PC-9 (cell line): ENCODE measurements at regions not wholly inside any gene's neighbourhood (a gene's known extent, or its start where the extent isn't known, plus 50 kb on each side); places are given as distances from the start of the nearest gene placed in this dataset.

ENCODE experiments used
- BruUV-seq: library from RNA; stranded (reverse); fragments of 400-500 nt; replicated peaks from 2 replicates; lab custom pipeline; 2021; lab: Mats Ljungman, UMichigan
- CTCF ChIA-PET: fragments of 300-600 bp; sonication (Branson Sonifier 250); formaldehyde crosslinking; loops from one replicate; lab custom pipeline; 2022; ENCODE audit warnings: antibody characterized with exemption; lab: Charles Lee
- POLR2A ChIA-PET: fragments of 300-600 bp; sonication (Branson Sonifier 250); formaldehyde crosslinking; loops from one replicate; lab custom pipeline; 2022; ENCODE audit warnings: antibody characterized with exemption; ENCODE audit not compliant: unreplicated experiment; lab: Charles Lee
- DNase-seq, 2 experiments: peaks; one replicate each; pipeline versions ENCODE4 v3.0.0 to v3.0.0-alpha.2; 2015 to 2022; ENCODE audit warnings: mixed read lengths in 1 of 2
- H2AFZ ChIP-seq: fragments of 200-600 bp; sonication (generic); 2 replicates; pipeline ENCODE4 v1.8.1; 2017; ENCODE audit warnings: antibody characterized with exemption
- H3F3A ChIP-seq: fragments of 200-600 bp; sonication (generic); 2 replicates; pipeline ENCODE4 v1.8.1; 2017; ENCODE audit warnings: antibody characterized with exemption, mild to moderate bottlenecking, low read depth; ENCODE audit not compliant: insufficient read depth
- H3K27ac ChIP-seq: fragments of 200-600 bp; sonication (generic); 2 replicates; pipeline ENCODE4 v1.6.1; 2016; ENCODE audit warnings: mixed run types
- H3K27me3 ChIP-seq: fragments of 200-600 bp; sonication (generic); 2 replicates; pipeline ENCODE4 v1.6.1; 2016; ENCODE audit warnings: low read depth, mixed run types; ENCODE audit not compliant: insufficient read depth
- H3K36me3 ChIP-seq: fragments of 200-600 bp; sonication (generic); 2 replicates; pipeline ENCODE4 v1.6.1; 2016; ENCODE audit warnings: low read depth, mixed run types
- H3K4me1 ChIP-seq: fragments of 200-600 bp; sonication (generic); replicated peaks from 2 replicates; pipeline ENCODE4 v1.6.1; 2016; ENCODE audit warnings: mixed run types; ENCODE audit not compliant: insufficient read depth
- H3K4me2 ChIP-seq: fragments of 200-600 bp; sonication (generic); 2 replicates; pipeline ENCODE4 v1.6.1; 2017; ENCODE audit warnings: mixed run types
- H3K4me3 ChIP-seq: fragments of 200-600 bp; sonication (generic); 2 replicates; pipeline ENCODE4 v1.6.1; 2016; ENCODE audit warnings: mixed run types
- H3K79me2 ChIP-seq: fragments of 200-600 bp; sonication (generic); 2 replicates; pipeline ENCODE4 v1.6.1; 2017; ENCODE audit warnings: low read depth, mixed run types
- H3K9me2 ChIP-seq: fragments of 200-600 bp; sonication (generic); 2 replicates; pipeline ENCODE4 v1.8.1; 2017; ENCODE audit warnings: mild to moderate bottlenecking; ENCODE audit not compliant: insufficient read depth
- H3K9me3 ChIP-seq: fragments of 200-600 bp; sonication (generic); 2 replicates; pipeline ENCODE4 v1.8.1; 2016; ENCODE audit warnings: low read depth; ENCODE audit not compliant: insufficient read depth
- H4K20me1 ChIP-seq: fragments of 200-600 bp; sonication (generic); 2 replicates; pipeline ENCODE4 v1.8.1; 2017; ENCODE audit not compliant: insufficient read depth
- EZH2 ChIP-seq: fragments of 200-600 bp; sonication (generic); IDR thresholded peaks from 2 replicates; pipeline ENCODE4 v1.8.0; 2017; ENCODE audit warnings: antibody characterized with exemption, low read depth
- intact Hi-C: fragments of 100-400 bp; cut with micrococcal nuclease; formaldehyde crosslinking; loops from one replicate; pipeline ENCODE4 v1.10.0; 2022; ENCODE audit not compliant: unreplicated experiment
- TF ChIP-seq, protein P1 (sequence below): fragments of 200-600 bp; sonication (generic); conservative IDR thresholded peaks from 2 replicates; pipeline ENCODE4 v1.6.1; 2017; ENCODE audit warnings: mixed run types, antibody characterized with exemption, mild to moderate bottlenecking, moderate library complexity

DNA sequence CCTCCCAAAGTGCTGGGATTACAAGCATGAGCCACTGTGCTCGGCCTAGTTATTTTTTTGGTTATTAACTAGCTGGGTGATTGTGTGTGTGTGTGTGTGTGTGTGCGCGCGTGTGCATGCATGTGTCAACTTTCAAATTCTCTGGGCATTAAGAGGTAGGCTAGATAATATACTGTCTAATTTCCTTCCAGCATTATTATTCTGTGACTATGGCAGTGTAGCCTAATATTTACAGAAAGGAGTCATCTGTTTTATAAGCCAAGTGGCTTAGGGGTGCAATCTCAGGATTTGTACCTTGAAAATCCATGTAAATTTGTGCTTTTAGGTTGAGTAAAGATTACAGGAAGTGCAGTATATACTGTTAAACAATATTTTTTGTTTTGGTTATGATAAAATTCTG lies 85.1 kb upstream of the ZBTB20 start:
- intact Hi-C loops: no loop called here
- DNase-seq: no peak
- Histone ChIP-seq H4K20me1 (no peaks in the 10 kb centered on the region), H3K4me2 (no peak overlapping the region), H3K4me1 (no peaks in the 10 kb centered on the region), H3K4me3 (no peak overlapping the region), H3K9me3 (no peaks in the 10 kb centered on the region), H3K79me2 (no peaks in the 10 kb centered on the region), H3F3A (no peaks in the 10 kb centered on the region), H3K27ac (no peak overlapping the region), H3K27me3 (no peaks in the 10 kb centered on the region), H3K36me3 (no peaks in the 10 kb centered on the region), H2AFZ (peak overlapping the region; percentile 49; the same call in 1 of the 2 replicates), H3K9me2 (no peaks in the 10 kb centered on the region)
- CTCF ChIA-PET: no interaction called here
- TF ChIP-seq EZH2: no peak
- no TSS peak for BruUV-seq
- POLR2A ChIA-PET: no interaction called here

DNA sequence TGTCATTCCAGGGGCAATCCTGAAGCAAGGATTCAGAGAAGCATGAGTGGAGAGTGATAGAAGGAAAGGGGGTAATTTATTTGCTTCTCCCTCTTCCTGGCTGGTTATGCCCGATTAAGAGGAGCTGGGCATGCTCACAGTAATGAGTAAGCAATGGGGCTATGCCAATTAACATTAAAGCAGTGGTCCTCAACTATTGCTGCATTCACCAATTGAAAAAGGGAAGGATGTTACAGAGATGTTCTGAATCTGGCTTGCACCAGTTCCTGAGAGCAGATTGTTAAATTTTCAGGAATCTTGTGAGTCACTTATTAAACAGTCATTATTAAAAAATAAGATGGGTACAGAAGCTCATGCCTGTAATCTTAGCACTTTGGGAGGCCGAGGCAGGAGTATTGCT lies 85.9 kb upstream of the ZBTB20 start:
- CTCF ChIA-PET: no interaction called here
- Histone ChIP-seq H2AFZ (0 out of 2 replicates have a peak overlapping the region, but pooled peaks have one; percentile 49), H3K9me3 (no peaks in the 10 kb centered on the region), H4K20me1 (no peaks in the 10 kb centered on the region), H3K27me3 (no peaks in the 10 kb centered on the region), H3F3A (no peaks in the 10 kb centered on the region), H3K36me3 (no peaks in the 10 kb centered on the region), H3K4me1 (no peaks in the 10 kb centered on the region), H3K27ac (no peak overlapping the region), H3K9me2 (no peaks in the 10 kb centered on the region), H3K79me2 (no peaks in the 10 kb centered on the region), H3K4me2 (no peak overlapping the region), H3K4me3 (no peak overlapping the region)
- POLR2A ChIA-PET: no interaction called here
- TF ChIP-seq, protein P1, sequence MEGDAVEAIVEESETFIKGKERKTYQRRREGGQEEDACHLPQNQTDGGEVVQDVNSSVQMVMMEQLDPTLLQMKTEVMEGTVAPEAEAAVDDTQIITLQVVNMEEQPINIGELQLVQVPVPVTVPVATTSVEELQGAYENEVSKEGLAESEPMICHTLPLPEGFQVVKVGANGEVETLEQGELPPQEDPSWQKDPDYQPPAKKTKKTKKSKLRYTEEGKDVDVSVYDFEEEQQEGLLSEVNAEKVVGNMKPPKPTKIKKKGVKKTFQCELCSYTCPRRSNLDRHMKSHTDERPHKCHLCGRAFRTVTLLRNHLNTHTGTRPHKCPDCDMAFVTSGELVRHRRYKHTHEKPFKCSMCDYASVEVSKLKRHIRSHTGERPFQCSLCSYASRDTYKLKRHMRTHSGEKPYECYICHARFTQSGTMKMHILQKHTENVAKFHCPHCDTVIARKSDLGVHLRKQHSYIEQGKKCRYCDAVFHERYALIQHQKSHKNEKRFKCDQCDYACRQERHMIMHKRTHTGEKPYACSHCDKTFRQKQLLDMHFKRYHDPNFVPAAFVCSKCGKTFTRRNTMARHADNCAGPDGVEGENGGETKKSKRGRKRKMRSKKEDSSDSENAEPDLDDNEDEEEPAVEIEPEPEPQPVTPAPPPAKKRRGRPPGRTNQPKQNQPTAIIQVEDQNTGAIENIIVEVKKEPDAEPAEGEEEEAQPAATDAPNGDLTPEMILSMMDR: no peak
- TF ChIP-seq EZH2: no peak
- intact Hi-C loops: no loop called here
- DNase-seq: no peak
- BruUV-seq: no TSS peak

DNA sequence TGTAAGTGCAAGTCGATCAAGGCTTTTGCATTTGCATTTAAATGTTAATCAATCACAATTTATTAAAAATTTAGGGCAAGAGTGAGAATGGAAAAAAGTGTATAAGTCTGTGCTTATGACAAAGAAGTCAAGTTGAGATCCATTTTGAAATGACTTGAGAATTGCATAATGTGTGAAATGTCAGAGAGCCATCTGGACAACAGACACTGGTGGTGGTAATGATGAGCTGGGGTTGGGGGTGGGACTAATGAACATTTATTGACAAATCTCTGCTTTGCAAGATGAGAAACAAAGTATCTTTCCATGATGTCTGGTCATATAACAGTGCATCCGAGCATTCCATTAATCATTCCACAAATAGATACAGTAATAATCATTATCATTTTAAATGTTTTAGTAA lies 89.4 kb upstream of the ZBTB20 start:
- Histone ChIP-seq H3K36me3 (no peaks in the 10 kb centered on the region), H3K79me2 (no peaks in the 10 kb centered on the region), H3K27ac (no peak overlapping the region), H3K27me3 (no peaks in the 10 kb centered on the region), H4K20me1 (no peaks in the 10 kb centered on the region), H3F3A (peaks cover 10% of the 10 kb centered on the region; the same call in 1 of the 2 replicates), H3K9me2 (no peaks in the 10 kb centered on the region), H3K4me3 (no peak overlapping the region), H3K4me2 (no peak overlapping the region), H3K9me3 (no peaks in the 10 kb centered on the region), H3K4me1 (peaks cover 12% of the 10 kb centered on the region), H2AFZ (no peak overlapping the region)
- intact Hi-C loops: loop anchor here (5.0 kb wide), 1 partner anchor 546 kb away; no protein-coding TSS in a partner anchor
- POLR2A ChIA-PET: no interaction called here
- no peak for DNase-seq
- BruUV-seq: no TSS peak
- no peak for TF ChIP-seq EZH2
- TF ChIP-seq, protein P1: no peak
- CTCF ChIA-PET: no interaction called here

DNA sequence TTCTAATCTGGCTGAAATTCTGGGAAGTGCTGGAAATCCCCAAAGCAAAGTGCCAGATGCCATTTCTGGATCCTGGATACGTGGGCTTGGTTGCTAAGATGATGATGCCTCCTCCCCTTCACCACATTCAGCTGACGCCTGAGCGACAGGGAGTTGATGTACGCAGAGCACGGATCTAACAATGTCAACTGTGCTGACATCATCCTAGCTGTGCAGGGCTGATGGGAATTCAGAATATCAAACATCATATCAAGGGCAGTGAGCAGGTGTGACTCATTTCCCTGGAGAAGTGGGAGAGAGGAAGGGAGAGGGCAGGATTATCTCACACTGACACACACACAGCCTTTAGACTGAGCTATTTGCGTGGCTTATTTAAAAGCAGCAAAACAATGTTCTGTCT lies 92.6 kb upstream of the ZBTB20 start:
- peak; percentile 59 to 68 for DNase-seq
- peak overlapping the region; percentile 43 for H3K27ac ChIP-seq
- H3K79me2 ChIP-seq: no peaks in the 10 kb centered on the region
- POLR2A ChIA-PET: no interaction called here
- H3K27me3 ChIP-seq: no peaks in the 10 kb centered on the region
- intact Hi-C loops: loop anchor here (2.0 to 10.0 kb wide), 3 partner anchors 93 to 543 kb away; partner anchors contain the start of gene ZBTB20
- no TSS peak for BruUV-seq
- peaks cover 12% of the 10 kb centered on the region for H3K4me1 ChIP-seq
- no peaks in the 10 kb centered on the region for H3K36me3 ChIP-seq
- no peaks in the 10 kb centered on the region for H4K20me1 ChIP-seq
- peaks cover 10% of the 10 kb centered on the region; the same call in 1 of the 2 replicates for H3F3A ChIP-seq
- TF ChIP-seq EZH2: no peak
- TF ChIP-seq, protein P1: no peak
- H3K4me2 ChIP-seq: peak overlapping the region; percentile 38
- no peak overlapping the region for H3K4me3 ChIP-seq
- no peaks in the 10 kb centered on the region for H3K9me3 ChIP-seq
- H2AFZ ChIP-seq: no peak overlapping the region
- CTCF ChIA-PET: interaction anchor here (0.6 kb wide), 1 partner anchor 71 kb away, joined by 3 read pairs; no protein-coding TSS in a partner anchor
- H3K9me2 ChIP-seq: no peaks in the 10 kb centered on the region
